IMR-90 (cell line): ENCODE measurements at regions not wholly inside any gene's neighbourhood (a gene's known extent, or its start where the extent isn't known, plus 50 kb on each side); places are given as distances from the start of the nearest gene placed in this dataset.

Experiments used
- ATAC-seq: fragments of 200-7000 bp; cut with Tn5 transposase; 2 replicates; pipeline ENCODE4 v1.9.1; 2020; ENCODE audit warnings: low read depth, mild to moderate bottlenecking, moderate library complexity
- BruUV-seq: library from RNA; stranded (reverse); fragments of 400-500 nt; replicated peaks from 2 replicates; lab custom pipeline; 2021; lab: Mats Ljungman, UMichigan
- CTCF ChIA-PET: fragments of 300-600 bp; formaldehyde crosslinking; extraction: SDS; loops from one replicate; lab custom pipeline; 2021; ENCODE audit warnings: antibody characterized with exemption; lab: Yijun Ruan, JAX
- POLR2A ChIA-PET: fragments of 300-600 bp; sonication (Branson Sonifier 250); formaldehyde crosslinking; loops from one replicate; lab custom pipeline; 2022; ENCODE audit warnings: antibody characterized with exemption; ENCODE audit not compliant: unreplicated experiment; lab: Charles Lee
- DNase-seq: peaks from one replicate; pipeline ENCODE4 v3.0.0; 2013
- H2AFZ ChIP-seq: replicated peaks from 2 replicates; pipeline ENCODE3; 2013; ENCODE audit warnings: low read length, mild to moderate bottlenecking; ENCODE audit not compliant: poor library complexity
- H2AK5ac ChIP-seq: 2 replicates; pipeline ENCODE4 v1.6.1; 2013; ENCODE audit warnings: low read depth, low read length, inconsistent platforms
- H2AK9ac ChIP-seq: replicated peaks from 2 replicates; pipeline ENCODE3; 2013; ENCODE audit warnings: mild to moderate bottlenecking, low read depth, low read length, moderate library complexity; ENCODE audit not compliant: poor library complexity
- H2BK120ac ChIP-seq: 2 replicates; pipeline ENCODE4 v1.6.1; 2013; ENCODE audit warnings: low read depth, low read length, inconsistent platforms
- H2BK15ac ChIP-seq: 3 replicates; pipeline ENCODE4 v1.6.1; 2013; ENCODE audit warnings: low read depth, low read length, inconsistent platforms
- H2BK20ac ChIP-seq: 2 replicates; pipeline ENCODE4 v1.6.1; 2013; ENCODE audit warnings: low read depth, mild to moderate bottlenecking, inconsistent platforms, low read length, moderate library complexity
- H2BK5ac ChIP-seq: 2 replicates; pipeline ENCODE4 v1.6.1; 2013; ENCODE audit warnings: mild to moderate bottlenecking, low read depth, low read length, inconsistent platforms; ENCODE audit not compliant: poor library complexity, severe bottlenecking
- H3K14ac ChIP-seq: replicated peaks from 2 replicates; pipeline ENCODE4 v1.6.1; 2013; ENCODE audit warnings: low read depth, low read length, inconsistent platforms
- H3K18ac ChIP-seq: 2 replicates; pipeline ENCODE4 v1.6.1; 2013; ENCODE audit warnings: low read depth, low read length, control low read depth
- H3K23ac ChIP-seq: 2 replicates; pipeline ENCODE4 v1.6.1; 2013; ENCODE audit warnings: low read depth, low read length, inconsistent platforms
- H3K27ac ChIP-seq: 2 replicates; pipeline ENCODE4 v1.5.1; 2013; ENCODE audit warnings: mild to moderate bottlenecking, control low read depth, low read length; ENCODE audit not compliant: insufficient read depth
- H3K27me3 ChIP-seq: 2 replicates; pipeline ENCODE4 v1.6.1; 2013; ENCODE audit warnings: low read length; ENCODE audit not compliant: control insufficient read depth, insufficient read depth
- H3K36me3 ChIP-seq: 2 replicates; pipeline ENCODE4 v1.6.1; 2013; ENCODE audit warnings: low read length, mixed read lengths; ENCODE audit not compliant: control insufficient read depth, insufficient read depth
- H3K4ac ChIP-seq: 2 replicates; pipeline ENCODE4 v1.6.1; 2013; ENCODE audit warnings: low read depth, low read length, inconsistent platforms
- H3K4me1 ChIP-seq: 2 replicates; pipeline ENCODE4 v1.6.1; 2013; ENCODE audit warnings: low read length, mixed read lengths; ENCODE audit not compliant: control insufficient read depth, insufficient read depth
- H3K4me2 ChIP-seq: 2 replicates; pipeline ENCODE4 v1.6.1; 2013; ENCODE audit warnings: low read depth, mild to moderate bottlenecking, control low read depth, low read length, moderate library complexity
- H3K4me3 ChIP-seq: 2 replicates; pipeline ENCODE4 v1.5.1; 2013; ENCODE audit warnings: low read depth, mild to moderate bottlenecking, control low read depth, low read length, moderate library complexity; ENCODE audit not compliant: insufficient read depth
- H3K56ac ChIP-seq: 2 replicates; pipeline ENCODE4 v1.6.1; 2013; ENCODE audit warnings: low read length, inconsistent platforms; ENCODE audit not compliant: insufficient read depth; ENCODE audit errors: extremely low read depth
- H3K79me1 ChIP-seq, 2 experiments: 2 replicates each; pipeline ENCODE4 v1.6.1; 2013; ENCODE audit warnings: low read length in 2 of 2, inconsistent platforms in 1 of 2, low read depth in 1 of 2
- H3K9ac ChIP-seq: 2 replicates; pipeline ENCODE4 v1.6.1; 2013; ENCODE audit warnings: low read depth, low read length, control low read depth
- H3K9me1 ChIP-seq: 2 replicates; pipeline ENCODE4 v1.6.1; 2013; ENCODE audit warnings: low read length, inconsistent platforms; ENCODE audit not compliant: insufficient read depth
- H3K9me3 ChIP-seq: 2 replicates; pipeline ENCODE4 v1.6.1; 2013; ENCODE audit warnings: low read length; ENCODE audit not compliant: control insufficient read depth, insufficient read depth
- H4K20me1 ChIP-seq: 2 replicates; pipeline ENCODE4 v1.6.1; 2013; ENCODE audit warnings: low read length, inconsistent platforms; ENCODE audit not compliant: insufficient read depth
- H4K5ac ChIP-seq: 2 replicates; pipeline ENCODE4 v1.6.1; 2013; ENCODE audit warnings: mild to moderate bottlenecking, low read depth, low read length, control low read depth
- H4K8ac ChIP-seq, 2 experiments: 2 replicates each; pipeline ENCODE4 v1.6.1; 2013; ENCODE audit warnings: low read depth in 2 of 2, low read length in 2 of 2, control low read depth in 1 of 2, inconsistent platforms in 1 of 2
- H4K91ac ChIP-seq: 2 replicates; pipeline ENCODE4 v1.6.1; 2013; ENCODE audit warnings: low read depth, low read length, inconsistent platforms; ENCODE audit not compliant: insufficient read depth
- BHLHE40 ChIP-seq: fragments of 150-350 bp; IDR thresholded peaks from 2 replicates; pipeline ENCODE4 v1.6.1; 2016; ENCODE audit warnings: mild to moderate bottlenecking, low read depth, low read length
- CEBPB ChIP-seq: IDR thresholded peaks from 2 replicates; pipeline ENCODE4 v1.6.1; 2012; ENCODE audit warnings: low read depth, low read length, improper control_type of control experiment
- CHD1 ChIP-seq: IDR thresholded peaks from 2 replicates; pipeline ENCODE4 v1.6.1; 2012; ENCODE audit warnings: low read depth, low read length, improper control_type of control experiment
- FOS ChIP-seq: fragments of 150-350 bp; IDR thresholded peaks from 2 replicates; pipeline ENCODE4 v1.6.1; 2016; ENCODE audit warnings: low read depth, low read length
- MAFK ChIP-seq: IDR thresholded peaks from 2 replicates; pipeline ENCODE4 v1.6.1; 2012; ENCODE audit warnings: low read depth, low read length, improper control_type of control experiment
- MAZ ChIP-seq: IDR thresholded peaks from 2 replicates; pipeline ENCODE4 v1.6.1; 2012; ENCODE audit warnings: low read depth, mild to moderate bottlenecking, low read length, improper control_type of control experiment, moderate library complexity, borderline replicate concordance
- MXI1 ChIP-seq: IDR thresholded peaks from 2 replicates; pipeline ENCODE4 v1.6.1; 2012; ENCODE audit warnings: low read depth, mild to moderate bottlenecking, low read length, moderate library complexity, borderline replicate concordance
- NFE2L2 ChIP-seq: fragments of 150-350 bp; IDR thresholded peaks from 2 replicates; pipeline ENCODE4 v1.6.1; 2016; ENCODE audit warnings: low read depth, mild to moderate bottlenecking, low read length
- POLR2A ChIP-seq: IDR thresholded peaks from 2 replicates; pipeline ENCODE4 v1.6.1; 2012; ENCODE audit warnings: mild to moderate bottlenecking, low read depth, low read length
- RAD21 ChIP-seq: IDR thresholded peaks from 2 replicates; pipeline ENCODE4 v1.6.1; 2012; ENCODE audit warnings: low read length, improper control_type of control experiment
- RCOR1 ChIP-seq: IDR thresholded peaks from 2 replicates; pipeline ENCODE4 v1.6.1; 2012; ENCODE audit warnings: mild to moderate bottlenecking, low read length, improper control_type of control experiment; ENCODE audit not compliant: insufficient replicate concordance
- RFX5 ChIP-seq: IDR thresholded peaks from 2 replicates; pipeline ENCODE4 v1.8.0; 2012; ENCODE audit warnings: low read depth, mild to moderate bottlenecking, low read length, moderate library complexity
- SMC3 ChIP-seq: fragments of 150-350 bp; IDR thresholded peaks from 2 replicates; pipeline ENCODE4 v1.6.1; 2016; ENCODE audit warnings: low read depth, mild to moderate bottlenecking, antibody characterized with exemption, low read length, moderate library complexity
- WGBS, 2 experiments: methylation state at CpG; one replicate each; pipeline versions ENCODE4 v1.1.5 to v1.1.7; 2013; ENCODE audit warnings: missing lambda C conversion rate in 2 of 2; ENCODE audit not compliant: insufficient read length in 1 of 2; ENCODE audit errors: extremely low coverage in 2 of 2; 5-methylcytosine and 5-hydroxymethylcytosine counted together
- dilution Hi-C: fragments of 300-500 bp; cut with HindIII; formaldehyde crosslinking; loops from one replicate; pipeline ENCODE4 v1.14.3; 2018; ENCODE audit warnings: low sequenced_read_pairs; ENCODE audit not compliant: unreplicated experiment
- in situ Hi-C: fragments of 300-500 bp; cut with MboI; formaldehyde crosslinking; loops from 3 replicates; pipeline ENCODE4 v1.14.3; 2019; ENCODE audit warnings: low sequenced_read_pairs, inconsistent platforms, mixed read lengths
- intact Hi-C: fragments of 100-400 bp; cut with micrococcal nuclease; formaldehyde crosslinking; loops from 2 replicates; pipeline ENCODE4 v1.10.0; 2022
- TF ChIP-seq, protein P1 (sequence below): fragments of 150-350 bp; IDR thresholded peaks from 2 replicates; pipeline ENCODE4 v1.6.1; 2017; ENCODE audit warnings: mild to moderate bottlenecking, antibody characterized with exemption, low read length, low read depth
- TF ChIP-seq, protein P2 (sequence below): conservative IDR thresholded peaks from 2 replicates; pipeline ENCODE4 v1.5.1; 2012; ENCODE audit warnings: mild to moderate bottlenecking, low read depth, low read length, improper control_type of control experiment
- TF ChIP-seq, protein P3 (sequence below): fragments of 150-350 bp; IDR thresholded peaks from 2 replicates; pipeline ENCODE4 v1.6.1; 2016; ENCODE audit warnings: low read depth, mild to moderate bottlenecking, low read length, moderate library complexity, borderline replicate concordance

DNA sequence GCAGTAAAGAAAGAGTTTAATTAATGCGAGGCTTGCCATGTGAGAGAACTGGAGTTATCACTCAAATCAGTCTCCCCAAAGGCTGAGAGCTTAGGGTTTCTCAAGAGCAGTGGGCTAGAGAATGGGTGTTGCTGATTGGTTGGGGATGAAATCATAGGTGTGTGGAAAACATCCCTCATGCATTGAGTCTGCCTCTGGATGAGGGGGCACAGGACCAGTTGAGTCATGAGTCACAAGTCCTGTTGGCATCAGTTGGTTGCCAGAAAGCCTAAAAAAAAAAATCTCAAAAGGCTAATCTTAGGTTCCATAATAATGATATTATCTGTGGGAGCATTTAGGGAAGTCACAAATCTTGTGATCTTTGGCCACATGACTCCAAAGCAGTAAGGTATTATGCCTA lies 800.3 kb downstream of the TUSC7 start:
- Histone ChIP-seq H3K4me3 (no peak overlapping the region), H2BK120ac (no peak overlapping the region), H2AK5ac (no peak overlapping the region), H4K20me1 (no peaks in the 10 kb centered on the region), H3K4me2 (no peak overlapping the region), H2BK20ac (no peak overlapping the region), H2BK15ac (no peak overlapping the region), H3K9me1 (no peaks in the 10 kb centered on the region), H4K8ac (no peak overlapping the region), H2BK5ac (no peak overlapping the region), H3K18ac (no peak overlapping the region), H2AFZ (no peak overlapping the region), H3K27ac (no peak overlapping the region), H3K4ac (no peak overlapping the region), H3K27me3 (no peaks in the 10 kb centered on the region), H4K91ac (no peak overlapping the region), H2AK9ac (no peak overlapping the region), H3K4me1 (no peaks in the 10 kb centered on the region), H3K14ac (no peak overlapping the region), H3K9me3 (no peaks in the 10 kb centered on the region), H3K56ac (no peak overlapping the region), H3K36me3 (no peaks in the 10 kb centered on the region), H3K79me1 (no peaks in the 10 kb centered on the region), H3K9ac (no peak overlapping the region), H4K5ac (no peak overlapping the region), H3K23ac (no peak overlapping the region)
- in situ Hi-C loops (no loop called here), dilution Hi-C loops (no loop called here), intact Hi-C loops (no loop called here)
- no peak for ATAC-seq
- BruUV-seq, result no TSS peak
- ChIA-PET CTCF (interaction anchor here (1.1 kb wide), 1 partner anchor 16 kb away, joined by 3 read pairs; no protein-coding TSS in a partner anchor), POLR2A (no interaction called here)
- WGBS, 2 experiments, result no CpG with 5 or more reads among the region's 1 CpG
- DNase-seq, result no peak
- TF ChIP-seq MAFK (no peak), RFX5 (no peak), SMC3 (no peak), BHLHE40 (no peak), NFE2L2 (no peak), CEBPB (no peak), FOS (no peak), POLR2A (no peak), MXI1 (no peak), MAZ (no peak), RCOR1 (no peak), CHD1 (no peak), RAD21 (no peak)
- TF ChIP-seq, protein P1, sequence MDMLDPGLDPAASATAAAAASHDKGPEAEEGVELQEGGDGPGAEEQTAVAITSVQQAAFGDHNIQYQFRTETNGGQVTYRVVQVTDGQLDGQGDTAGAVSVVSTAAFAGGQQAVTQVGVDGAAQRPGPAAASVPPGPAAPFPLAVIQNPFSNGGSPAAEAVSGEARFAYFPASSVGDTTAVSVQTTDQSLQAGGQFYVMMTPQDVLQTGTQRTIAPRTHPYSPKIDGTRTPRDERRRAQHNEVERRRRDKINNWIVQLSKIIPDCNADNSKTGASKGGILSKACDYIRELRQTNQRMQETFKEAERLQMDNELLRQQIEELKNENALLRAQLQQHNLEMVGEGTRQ, result no peak
- TF ChIP-seq, protein P2, sequence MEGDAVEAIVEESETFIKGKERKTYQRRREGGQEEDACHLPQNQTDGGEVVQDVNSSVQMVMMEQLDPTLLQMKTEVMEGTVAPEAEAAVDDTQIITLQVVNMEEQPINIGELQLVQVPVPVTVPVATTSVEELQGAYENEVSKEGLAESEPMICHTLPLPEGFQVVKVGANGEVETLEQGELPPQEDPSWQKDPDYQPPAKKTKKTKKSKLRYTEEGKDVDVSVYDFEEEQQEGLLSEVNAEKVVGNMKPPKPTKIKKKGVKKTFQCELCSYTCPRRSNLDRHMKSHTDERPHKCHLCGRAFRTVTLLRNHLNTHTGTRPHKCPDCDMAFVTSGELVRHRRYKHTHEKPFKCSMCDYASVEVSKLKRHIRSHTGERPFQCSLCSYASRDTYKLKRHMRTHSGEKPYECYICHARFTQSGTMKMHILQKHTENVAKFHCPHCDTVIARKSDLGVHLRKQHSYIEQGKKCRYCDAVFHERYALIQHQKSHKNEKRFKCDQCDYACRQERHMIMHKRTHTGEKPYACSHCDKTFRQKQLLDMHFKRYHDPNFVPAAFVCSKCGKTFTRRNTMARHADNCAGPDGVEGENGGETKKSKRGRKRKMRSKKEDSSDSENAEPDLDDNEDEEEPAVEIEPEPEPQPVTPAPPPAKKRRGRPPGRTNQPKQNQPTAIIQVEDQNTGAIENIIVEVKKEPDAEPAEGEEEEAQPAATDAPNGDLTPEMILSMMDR, result no peak
- TF ChIP-seq, protein P3, sequence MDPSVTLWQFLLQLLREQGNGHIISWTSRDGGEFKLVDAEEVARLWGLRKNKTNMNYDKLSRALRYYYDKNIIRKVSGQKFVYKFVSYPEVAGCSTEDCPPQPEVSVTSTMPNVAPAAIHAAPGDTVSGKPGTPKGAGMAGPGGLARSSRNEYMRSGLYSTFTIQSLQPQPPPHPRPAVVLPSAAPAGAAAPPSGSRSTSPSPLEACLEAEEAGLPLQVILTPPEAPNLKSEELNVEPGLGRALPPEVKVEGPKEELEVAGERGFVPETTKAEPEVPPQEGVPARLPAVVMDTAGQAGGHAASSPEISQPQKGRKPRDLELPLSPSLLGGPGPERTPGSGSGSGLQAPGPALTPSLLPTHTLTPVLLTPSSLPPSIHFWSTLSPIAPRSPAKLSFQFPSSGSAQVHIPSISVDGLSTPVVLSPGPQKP, result no peak
